ENCODE measurements at regions not wholly inside any gene's neighbourhood (a gene's known extent, or its start where the extent isn't known, plus 50 kb on each side); places are given as distances from the start of the nearest gene placed in this dataset.

- no peak for TF ChIP-seq POLR2A (IDR thresholded peaks at IDR 0.05; ENCODE audit: low read length)
- no peak for TF ChIP-seq GATA1 (IDR thresholded peaks at IDR 0.05; ENCODE audit: low read depth, low read length)
These were observed 76.3 kb upstream of the MAMDC2 start for GRCh38 chr9:69967344-69967743.
